ENCODE measurements at regions not wholly inside any gene's neighbourhood (a gene's known extent, or its start where the extent isn't known, plus 50 kb on each side); places are given as distances from the start of the nearest gene placed in this dataset.
"Not testable (repeated sequence)": the region's sequence is repeated elsewhere in the genome, so short reads cannot be mapped to it uniquely, and the experiment has no call there.

DNA sequence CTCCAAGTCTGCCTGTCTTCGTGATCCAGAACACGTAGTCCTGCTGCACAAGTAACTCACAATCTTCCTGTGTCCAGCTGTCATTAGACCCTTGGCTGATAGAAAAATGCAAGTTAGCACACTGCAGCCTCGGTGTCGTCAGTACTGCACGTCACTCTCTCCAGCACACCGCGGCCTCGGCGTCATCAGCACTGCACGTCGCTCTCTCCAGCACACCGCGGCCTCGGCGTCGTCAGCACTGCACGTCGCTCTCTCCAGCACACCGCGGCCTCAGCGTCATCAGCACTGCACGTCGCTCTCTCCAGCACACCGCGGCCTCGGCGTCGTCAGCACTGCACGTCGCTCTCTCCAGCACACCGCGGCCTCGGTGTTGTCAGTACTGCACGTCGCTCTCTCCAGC is 160.0 kb downstream of the FOXL1 start:
- not testable (repeated sequence) for DNase-seq (ENCODE audit: low read depth in 4 of 4, low spot score in 1 of 4)

DNA sequence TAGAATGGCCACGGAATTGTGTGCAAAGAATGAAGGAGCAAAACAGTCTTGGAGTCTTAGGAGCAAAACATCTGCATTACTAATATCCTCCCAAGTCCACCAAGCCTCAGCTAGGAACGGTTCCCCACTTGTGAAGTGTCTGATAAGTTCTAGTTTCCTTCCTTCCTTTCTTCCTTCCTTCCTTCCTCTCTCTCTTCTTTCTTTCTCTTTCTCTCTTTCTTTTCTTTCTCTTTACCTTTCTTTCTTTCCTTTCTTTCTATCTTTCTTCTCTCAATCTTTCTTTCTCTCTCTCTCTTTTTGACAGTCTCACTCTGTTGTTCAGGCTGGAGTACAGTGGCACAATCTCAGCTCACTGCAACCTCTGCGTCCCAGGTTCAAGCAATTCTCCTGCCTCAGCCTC is 160.8 kb downstream of the FOXL1 start:
- DNase-seq (ENCODE audit: low read depth in 4 of 4, low spot score in 1 of 4): no peak

DNA sequence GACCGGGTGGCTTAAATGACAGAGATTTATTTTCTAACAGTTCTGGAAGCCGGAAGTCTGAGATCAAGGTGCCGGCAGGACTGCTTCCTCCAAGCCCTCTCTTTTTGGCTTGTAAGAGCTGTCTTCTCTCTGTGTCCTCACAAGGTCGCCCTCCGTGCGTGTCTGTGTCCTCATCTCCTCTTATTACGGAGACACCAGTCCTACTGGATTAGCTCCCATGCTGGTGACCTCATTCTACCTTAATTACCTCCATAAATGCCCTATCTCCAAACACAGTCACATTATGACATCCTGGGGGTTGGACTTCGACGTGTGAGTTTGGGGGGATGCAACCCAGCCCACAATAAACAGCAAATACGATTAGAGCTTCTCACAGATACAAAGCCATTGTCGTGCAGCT is 161.5 kb downstream of the FOXL1 start:
- DNase-seq (ENCODE audit: low read depth in 4 of 4, low spot score in 1 of 4): no peak

- DNase-seq (ENCODE audit: low read depth in 4 of 4, low spot score in 1 of 4): no peak
Measured at GRCh38 chr16:86740298-86740697, 161.9 kb downstream of the FOXL1 start.

DNA sequence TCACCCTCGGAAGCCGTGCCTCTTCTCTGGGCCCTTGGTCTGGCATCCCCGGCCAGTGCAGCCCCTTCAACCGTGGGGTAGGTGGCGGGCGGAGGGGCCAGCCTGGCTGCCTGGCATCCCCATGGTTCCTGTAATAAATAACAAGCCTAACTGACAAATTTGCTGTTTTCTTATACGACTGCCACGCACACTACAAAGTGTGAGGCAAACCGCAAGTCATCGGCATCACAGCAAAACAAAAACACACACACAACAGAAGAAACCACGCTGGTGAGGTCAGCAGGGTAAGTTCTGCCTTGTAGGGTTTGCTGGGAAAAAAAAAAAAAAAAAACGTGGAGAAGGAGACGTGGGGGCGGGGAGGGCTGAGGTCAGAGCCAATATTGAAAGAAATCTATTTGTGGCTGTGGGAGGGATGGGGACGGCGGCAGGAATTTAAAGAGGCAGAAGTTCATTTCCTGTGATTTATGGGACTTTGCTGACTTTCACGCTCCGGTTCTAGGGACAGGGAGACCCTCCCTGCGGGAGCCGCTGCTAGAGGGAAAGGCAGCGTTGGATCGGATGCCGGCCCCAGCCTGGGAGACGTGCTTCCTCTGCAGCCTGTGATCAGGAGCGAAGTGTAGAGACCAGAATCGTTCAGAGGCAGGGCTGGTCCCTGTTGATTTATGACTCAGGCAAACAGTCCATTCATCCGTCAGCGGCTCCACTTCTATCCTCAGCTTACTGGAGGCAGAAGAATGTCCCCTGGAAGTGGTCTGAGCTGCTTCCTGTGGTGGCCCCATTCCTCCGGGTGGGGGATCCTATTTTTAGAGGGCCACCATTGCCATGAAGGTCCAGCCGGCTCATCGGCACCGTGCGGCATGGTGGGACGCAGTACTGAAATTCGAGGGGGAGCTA is 162.8 kb downstream of the FOXL1 start:
- no peak for DNase-seq (ENCODE audit: low read depth in 4 of 4, low spot score in 1 of 4)

DNA sequence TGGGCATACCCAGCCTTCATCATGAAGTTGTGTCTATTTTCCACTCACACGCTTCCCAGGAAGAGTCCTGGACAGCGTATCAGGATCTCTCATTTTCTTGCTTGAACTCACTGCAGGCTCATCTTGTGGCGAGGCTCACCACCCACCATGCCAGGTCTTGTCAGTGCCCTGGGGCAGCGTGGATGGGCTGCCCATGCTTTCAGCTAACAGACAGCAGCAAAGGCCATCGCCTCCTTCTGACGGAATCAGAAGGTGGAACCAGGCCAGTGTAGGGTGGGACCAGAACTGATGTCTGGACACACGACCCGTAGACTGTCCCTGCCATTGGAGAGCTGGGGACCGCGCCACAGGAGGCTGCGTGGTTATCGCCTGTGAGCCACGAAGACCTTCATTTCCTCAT is 169.4 kb downstream of the FOXL1 start:
- no peak for DNase-seq (ENCODE audit: low read depth in 4 of 4, low spot score in 1 of 4)

DNA sequence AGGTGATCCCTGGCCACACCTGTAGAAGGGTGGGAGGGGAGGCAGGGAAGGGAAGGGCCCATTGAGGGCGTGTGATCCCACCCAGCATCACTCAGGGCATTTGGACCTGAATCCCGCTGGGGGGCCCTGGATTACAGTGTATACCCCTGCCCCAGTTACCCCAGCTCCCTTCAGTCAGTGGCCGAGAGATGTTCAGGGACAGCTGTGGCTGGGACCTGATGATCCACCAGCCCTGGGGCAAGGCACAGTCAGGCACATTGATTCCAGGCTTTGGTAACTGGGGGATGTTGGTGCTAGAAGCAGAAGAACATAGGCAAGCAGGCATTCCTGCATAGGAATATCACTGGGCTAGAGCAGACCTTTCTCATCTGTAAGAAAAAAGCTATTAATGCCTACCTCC is 170.3 kb downstream of the FOXL1 start:
- DNase-seq (ENCODE audit: low read depth in 4 of 4, low spot score in 1 of 4): no peak

- no peak for DNase-seq (ENCODE audit: low read depth in 4 of 4, low spot score in 1 of 4)
Measured at GRCh38 chr16:86751076-86752030, 173.0 kb downstream of the FOXL1 start.

- DNase-seq (ENCODE audit: low read depth in 4 of 4, low spot score in 1 of 4): no peak
Measured at GRCh38 chr16:86752582-86753175, 174.3 kb downstream of the FOXL1 start.

DNA sequence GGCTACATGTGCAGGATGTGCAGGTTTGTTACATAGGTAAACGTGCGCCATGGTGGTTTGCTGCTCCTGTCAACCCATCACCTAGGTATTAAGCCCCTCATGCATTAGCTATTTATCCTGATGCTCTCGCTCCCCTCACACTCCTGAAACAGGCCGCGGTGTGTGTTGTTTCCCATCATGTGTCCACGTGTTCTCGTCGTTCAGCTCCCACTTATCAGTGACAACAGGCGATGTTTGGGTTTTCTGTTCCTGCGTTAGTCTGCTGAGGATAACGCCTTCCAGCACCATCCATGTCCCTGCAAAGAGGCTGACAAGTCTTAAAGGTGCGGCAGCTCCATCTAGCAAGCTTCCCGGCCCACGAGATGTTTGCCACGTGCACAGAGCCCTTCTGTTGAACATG is 175.1 kb downstream of the FOXL1 start:
- DNase-seq (ENCODE audit: low read depth in 4 of 4, low spot score in 1 of 4): no peak

DNA sequence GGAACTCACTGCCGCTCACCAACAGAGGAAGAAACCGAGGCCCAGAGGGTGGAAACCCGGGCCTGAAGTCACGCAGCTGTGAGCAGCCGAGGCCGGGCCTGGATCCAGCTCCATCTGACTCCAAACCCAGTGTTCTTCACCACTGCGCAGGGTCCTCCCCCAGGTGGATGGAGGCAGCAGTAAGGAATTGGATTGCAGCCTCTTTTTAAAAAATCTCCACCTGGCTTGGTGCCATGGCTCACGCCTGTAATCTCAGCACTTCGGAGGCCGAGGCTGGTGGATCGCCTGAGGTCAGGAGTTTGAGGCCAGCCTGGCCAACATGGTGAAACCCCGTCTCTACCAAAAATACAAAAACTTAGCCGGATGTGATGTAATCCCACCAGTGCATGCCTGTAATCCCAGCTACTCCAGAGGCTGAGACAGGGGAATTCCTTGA is 177.2 kb downstream of the FOXL1 start:
- DNase-seq (ENCODE audit: low read depth in 4 of 4, low spot score in 1 of 4): no peak

DNA sequence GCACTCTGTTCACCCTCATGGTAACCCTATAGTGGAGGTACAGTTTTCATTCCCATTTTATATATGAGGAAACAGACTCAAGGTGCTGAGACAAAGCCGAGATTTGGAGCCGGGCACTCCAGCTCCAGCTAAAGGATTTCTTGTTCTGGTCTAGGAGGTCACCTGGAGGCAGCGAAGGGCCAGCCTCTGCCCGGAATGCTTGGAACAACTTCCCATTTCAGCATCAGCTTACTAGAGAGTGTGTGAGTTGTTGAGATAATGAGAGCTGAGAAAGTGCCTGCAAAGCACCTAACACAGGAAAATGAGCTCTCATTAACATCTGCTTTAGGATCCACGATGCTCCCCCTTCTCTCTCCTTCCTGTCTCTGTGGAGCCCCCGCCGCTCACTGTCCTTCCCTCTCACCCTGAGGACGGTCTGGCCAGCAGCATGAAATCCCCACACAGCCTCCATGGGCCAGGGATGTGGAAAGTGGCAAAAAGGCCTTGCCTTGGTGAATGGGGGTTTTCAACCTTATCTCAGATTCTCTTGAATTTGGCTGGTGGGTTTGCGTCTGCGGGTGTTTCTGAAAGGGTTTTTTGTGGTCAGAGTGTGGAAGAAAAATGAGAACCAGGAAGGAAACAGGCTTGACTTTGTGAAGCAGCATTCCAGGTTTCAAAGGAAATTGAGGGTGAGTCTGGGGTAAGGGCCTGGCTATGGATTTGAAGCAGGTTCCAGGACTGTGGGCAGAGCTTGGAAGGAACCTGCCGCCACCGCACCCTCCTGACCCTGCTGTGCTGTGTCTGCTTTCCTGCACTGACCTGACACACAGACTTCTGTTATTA is 178.7 kb downstream of the FOXL1 start:
- no peak for DNase-seq (ENCODE audit: low read depth in 4 of 4, low spot score in 1 of 4)

DNA sequence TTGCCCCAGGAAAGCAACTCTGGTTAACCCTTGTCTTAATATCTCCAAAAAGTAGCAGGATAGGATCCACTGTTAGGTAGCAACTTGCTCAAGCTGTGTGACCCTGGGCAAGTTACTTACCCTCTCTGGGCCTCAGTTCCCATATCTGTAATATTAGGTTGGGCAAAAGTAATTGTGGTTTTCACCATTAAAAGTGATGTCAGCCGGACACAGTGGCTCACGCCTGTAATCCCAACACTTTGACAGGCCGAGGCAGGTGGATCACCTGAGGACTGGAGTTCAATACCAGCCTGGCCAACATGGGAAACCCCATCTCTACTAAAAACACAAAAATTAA is 179.3 kb downstream of the FOXL1 start:
- DNase-seq (ENCODE audit: low read depth in 4 of 4, low spot score in 1 of 4): no peak

GRCh38 chr16:86758932-86759331 is 180.6 kb downstream of the FOXL1 start:
- no peak for DNase-seq (ENCODE audit: low read depth in 4 of 4, low spot score in 1 of 4)

DNA sequence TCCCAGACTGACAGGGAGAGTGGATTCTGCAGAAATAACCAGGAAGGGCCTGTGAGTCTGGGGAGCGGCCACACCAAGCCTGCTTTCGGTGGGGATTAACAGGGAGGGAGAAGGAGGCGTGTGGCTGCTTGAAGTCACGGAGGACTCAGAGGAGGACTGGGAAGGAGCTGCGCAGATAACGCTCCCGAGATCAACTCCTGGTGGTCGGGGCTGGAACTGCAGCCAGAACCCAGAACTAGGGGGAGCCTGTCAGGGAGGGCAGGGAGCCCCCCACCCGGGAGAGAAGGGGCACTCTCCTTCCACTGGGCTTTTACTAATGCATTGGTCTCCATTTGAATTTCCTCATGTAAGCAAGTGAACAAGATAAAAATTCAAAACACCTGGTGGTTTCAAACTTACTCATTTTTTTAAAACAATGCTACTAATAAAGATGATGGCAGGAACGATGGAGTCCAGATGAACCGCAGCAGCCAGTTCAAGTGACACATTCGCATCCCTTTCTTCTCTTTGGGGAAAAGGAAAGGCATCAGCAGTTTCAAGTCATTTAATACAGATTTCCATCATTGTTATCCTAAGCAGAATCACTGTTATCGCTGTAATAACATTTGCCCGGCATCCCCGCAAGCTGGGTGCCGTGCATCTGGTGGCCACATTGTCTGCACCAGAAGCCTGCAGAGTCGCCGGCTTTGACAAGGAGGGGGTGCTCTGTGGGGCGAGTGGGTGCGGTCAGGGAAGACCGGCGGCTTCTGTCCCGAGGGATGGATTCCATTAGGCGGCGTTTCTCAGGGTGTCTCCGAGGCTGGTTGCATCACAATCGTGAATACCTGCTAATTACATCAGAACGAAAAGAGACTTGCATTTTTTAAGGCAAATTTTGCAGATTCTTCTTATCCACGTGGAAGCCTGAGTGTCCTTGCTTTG is 183.0 kb downstream of the FOXL1 start:
- DNase-seq (ENCODE audit: low read depth in 4 of 4, low spot score in 1 of 4): peak; percentile 16 to 36 (median 22)

GRCh38 chr16:86762095-86762494 is 183.7 kb downstream of the FOXL1 start:
- no peak for DNase-seq (ENCODE audit: low read depth in 4 of 4, low spot score in 1 of 4)

GRCh38 chr16:86763819-86764218 is 185.5 kb downstream of the FOXL1 start:
- DNase-seq (ENCODE audit: low read depth in 4 of 4, low spot score in 1 of 4): no peak

GRCh38 chr16:86764551-86764950 is 186.2 kb downstream of the FOXL1 start:
- DNase-seq (ENCODE audit: low read depth in 4 of 4, low spot score in 1 of 4): no peak

DNA sequence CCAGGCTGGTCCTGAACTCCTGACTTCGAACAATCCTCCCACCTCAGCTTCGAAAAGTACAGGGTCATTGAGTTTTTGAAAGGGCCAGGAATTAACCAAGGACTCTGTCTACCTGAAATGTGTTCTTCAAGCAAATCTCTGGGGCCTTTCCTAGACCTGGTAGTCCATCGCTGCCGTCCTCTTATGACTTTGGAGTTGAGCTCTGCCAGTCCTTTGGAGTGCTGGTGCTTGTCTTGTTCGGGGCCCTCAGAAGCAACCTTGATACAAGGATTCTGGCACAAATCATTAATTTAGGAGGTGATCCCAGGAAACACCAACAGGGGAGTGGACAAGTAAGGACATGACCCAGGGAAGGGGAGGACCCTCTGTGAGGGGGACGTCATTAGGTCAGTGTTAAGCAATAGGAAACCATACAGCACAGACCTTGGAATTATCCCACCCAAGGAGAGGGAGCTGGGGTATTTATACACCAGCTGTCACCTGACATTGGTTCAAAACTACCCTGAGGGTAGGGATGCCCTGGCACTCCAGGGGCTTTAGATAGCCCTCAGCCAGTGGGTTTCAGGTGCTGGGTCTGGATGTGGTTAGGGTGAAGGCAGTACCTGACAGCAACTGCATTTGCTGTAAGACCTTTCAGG is 187.2 kb downstream of the FOXL1 start:
- no peak for DNase-seq (ENCODE audit: low read depth in 4 of 4, low spot score in 1 of 4)
